Ascending aorta (tissue), 2 donors: ENCODE measurements at regions not wholly inside any gene's neighbourhood (a gene's known extent, or its start where the extent isn't known, plus 50 kb on each side); places are given as distances from the start of the nearest gene placed in this dataset.
"Not testable (repeated sequence)": the region's sequence is repeated elsewhere in the genome, so short reads cannot be mapped to it uniquely, and the experiment has no call there.

Experiments used
- DNase-seq, 2 donors: peaks; one replicate each; pipeline ENCODE4 v3.0.0-alpha.2; 2019; ENCODE audit warnings: low spot score in 2 of 2
- H3K27ac ChIP-seq, 2 donors: fragments of 200-600 bp; sonication (generic); one replicate each; pipeline ENCODE4 v1.5.1; 2016 to 2017; ENCODE audit warnings: mild to moderate bottlenecking in 1 of 2
- H3K27me3 ChIP-seq: fragments of 200-600 bp; sonication (generic); one replicate; pipeline ENCODE4 v1.5.1; 2017
- H3K36me3 ChIP-seq, 2 donors: fragments of 200-600 bp; sonication (generic); one replicate each; pipeline ENCODE4 v1.5.1; 2016
- H3K4me1 ChIP-seq, 2 donors: fragments of 200-600 bp; sonication (generic); one replicate each; pipeline ENCODE4 v1.5.1; 2016 to 2017; ENCODE audit warnings: mild to moderate bottlenecking in 1 of 2
- H3K4me3 ChIP-seq, 2 donors: fragments of 200-600 bp; sonication (generic); one replicate each; pipeline ENCODE4 v1.5.1; 2016 to 2017; ENCODE audit warnings: mild to moderate bottlenecking in 1 of 2
- H3K9me3 ChIP-seq, 2 donors: fragments of 200-600 bp; sonication (generic); one replicate each; pipeline ENCODE4 v1.5.1; 2016
- intact Hi-C: fragments of 100-400 bp; cut with DNase I; formaldehyde crosslinking; loops from one replicate; pipeline ENCODE4 v1.15.1; 2023
- TF ChIP-seq, protein P1 (sequence below), 3 experiments: fragments of 200-600 bp in 2 of 3; fragments of 450-650 bp in 1 of 3; sonication (generic) in 2 of 3; IDR thresholded peaks; one replicate each; pipeline ENCODE4 v1.5.1; 2016 to 2019; ENCODE audit warnings: antibody characterized with exemption in 3 of 3, mild to moderate bottlenecking in 1 of 3, moderate library complexity in 1 of 3

DNA sequence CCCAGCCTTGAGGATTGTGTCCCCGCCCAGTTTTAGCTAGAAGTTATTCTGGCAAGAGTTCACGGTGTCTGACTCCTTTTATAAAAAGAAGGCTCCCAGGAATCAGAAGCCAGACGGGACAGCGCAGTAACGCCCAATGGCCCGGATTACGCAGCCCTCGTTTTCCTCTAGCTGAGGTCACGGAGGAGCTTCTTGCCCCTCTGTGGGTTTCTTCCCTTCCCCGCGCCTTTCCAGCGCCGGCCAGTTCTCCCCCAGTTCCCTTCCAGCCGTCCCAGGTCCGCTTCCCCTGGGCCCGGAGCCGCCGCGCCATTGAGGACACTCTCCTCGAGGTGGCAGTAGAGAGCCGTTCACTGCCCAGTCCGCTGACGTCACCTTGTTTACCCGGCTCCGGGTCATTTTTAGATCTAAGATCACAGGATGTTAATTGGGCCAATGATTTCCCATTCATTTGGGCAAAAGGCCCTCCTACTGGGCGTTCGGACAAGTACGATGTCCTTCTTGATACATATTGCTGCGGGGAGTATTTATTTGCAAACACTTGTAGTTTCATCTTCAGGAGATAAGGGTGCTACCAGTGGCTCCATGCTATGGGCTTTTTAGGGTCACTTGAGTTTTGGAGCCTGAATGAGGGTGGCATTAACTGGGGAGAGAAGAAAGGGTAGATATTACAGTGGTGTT, 81.5 kb upstream of the PPM1B start:
- peak overlapping the region; percentile 66 to 70 for H3K27ac ChIP-seq
- no peaks in the 10 kb centered on the region for H3K27me3 ChIP-seq
- peak; percentile 49 to 92 for DNase-seq
- TF ChIP-seq, protein P1, sequence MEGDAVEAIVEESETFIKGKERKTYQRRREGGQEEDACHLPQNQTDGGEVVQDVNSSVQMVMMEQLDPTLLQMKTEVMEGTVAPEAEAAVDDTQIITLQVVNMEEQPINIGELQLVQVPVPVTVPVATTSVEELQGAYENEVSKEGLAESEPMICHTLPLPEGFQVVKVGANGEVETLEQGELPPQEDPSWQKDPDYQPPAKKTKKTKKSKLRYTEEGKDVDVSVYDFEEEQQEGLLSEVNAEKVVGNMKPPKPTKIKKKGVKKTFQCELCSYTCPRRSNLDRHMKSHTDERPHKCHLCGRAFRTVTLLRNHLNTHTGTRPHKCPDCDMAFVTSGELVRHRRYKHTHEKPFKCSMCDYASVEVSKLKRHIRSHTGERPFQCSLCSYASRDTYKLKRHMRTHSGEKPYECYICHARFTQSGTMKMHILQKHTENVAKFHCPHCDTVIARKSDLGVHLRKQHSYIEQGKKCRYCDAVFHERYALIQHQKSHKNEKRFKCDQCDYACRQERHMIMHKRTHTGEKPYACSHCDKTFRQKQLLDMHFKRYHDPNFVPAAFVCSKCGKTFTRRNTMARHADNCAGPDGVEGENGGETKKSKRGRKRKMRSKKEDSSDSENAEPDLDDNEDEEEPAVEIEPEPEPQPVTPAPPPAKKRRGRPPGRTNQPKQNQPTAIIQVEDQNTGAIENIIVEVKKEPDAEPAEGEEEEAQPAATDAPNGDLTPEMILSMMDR (IDR thresholded peaks at IDR 0.05), result peak; percentile 90 to 97 (median 96)
- peak overlapping the region; percentile 18 to 60 for H3K4me3 ChIP-seq
- no peaks in the 10 kb centered on the region for H3K36me3 ChIP-seq
- H3K9me3 ChIP-seq, result no peaks in the 10 kb centered on the region
- peaks cover 0 to 11% of the 10 kb centered on the region in 2 donors for H3K4me1 ChIP-seq
- intact Hi-C loops, result loop anchor here (1.0 to 10.0 kb wide), 4 partner anchors 81 to 278 kb away; partner anchors contain the start of genes CAMKMT, PPM1B and PREPL

DNA sequence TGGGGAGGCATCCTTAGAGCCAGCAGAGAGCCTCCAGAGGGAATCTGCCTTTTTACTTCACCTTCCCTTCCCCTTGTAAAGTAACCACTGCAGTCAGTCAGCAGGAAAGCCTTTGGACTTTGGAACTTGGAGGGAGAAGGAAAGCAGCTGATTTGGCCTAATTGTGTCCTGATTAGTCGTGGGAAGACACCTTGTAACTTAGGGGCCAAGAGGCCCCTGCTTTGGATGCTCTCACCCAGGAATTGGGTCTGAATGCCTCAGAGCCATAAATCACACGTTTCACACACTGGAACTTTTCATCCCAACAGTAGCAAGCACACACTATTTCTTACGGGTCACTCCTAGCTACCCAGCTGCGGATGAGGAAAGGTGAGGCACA, 81.0 kb upstream of the PPM1B start:
- no peaks in the 10 kb centered on the region for H3K36me3 ChIP-seq
- TF ChIP-seq, protein P1 (IDR thresholded peaks at IDR 0.05), result no peak
- DNase-seq, result no peak
- peak overlapping the region; percentile 66 to 70 for H3K27ac ChIP-seq
- H3K9me3 ChIP-seq, result no peaks in the 10 kb centered on the region
- intact Hi-C loops, result loop anchor here (1.0 to 10.0 kb wide), 4 partner anchors 81 to 277 kb away; partner anchors contain the start of genes CAMKMT, PPM1B and PREPL
- no peaks in the 10 kb centered on the region for H3K27me3 ChIP-seq
- H3K4me1 ChIP-seq, result peaks cover 0 to 11% of the 10 kb centered on the region in 2 donors
- H3K4me3 ChIP-seq, result peak overlapping the region; percentile 18 to 60

DNA sequence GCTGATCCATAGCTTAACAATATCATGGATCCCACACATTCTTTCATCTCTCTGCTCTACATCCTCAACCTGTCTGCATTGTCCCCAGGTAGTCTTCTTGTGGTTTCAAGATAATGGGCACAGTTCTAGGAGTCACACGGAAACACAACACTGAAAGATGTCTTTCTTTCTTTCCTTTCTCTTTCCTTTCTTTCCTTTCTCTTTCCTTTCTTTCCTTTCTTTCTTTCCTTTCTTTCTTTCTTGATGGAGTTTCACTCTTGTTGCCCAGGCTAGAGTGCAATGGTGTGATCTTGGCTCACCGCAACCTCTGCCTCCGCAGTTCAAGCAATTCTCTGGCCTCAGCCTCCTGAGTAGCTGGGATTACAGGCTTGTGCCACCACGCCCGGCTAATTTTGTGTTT, 76.2 kb upstream of the PPM1B start:
- H3K9me3 ChIP-seq, DNase-seq, H3K27ac ChIP-seq, intact Hi-C loops, H3K4me1 ChIP-seq, H3K36me3 ChIP-seq, H3K27me3 ChIP-seq, H3K4me3 ChIP-seq: not testable (repeated sequence)

DNA sequence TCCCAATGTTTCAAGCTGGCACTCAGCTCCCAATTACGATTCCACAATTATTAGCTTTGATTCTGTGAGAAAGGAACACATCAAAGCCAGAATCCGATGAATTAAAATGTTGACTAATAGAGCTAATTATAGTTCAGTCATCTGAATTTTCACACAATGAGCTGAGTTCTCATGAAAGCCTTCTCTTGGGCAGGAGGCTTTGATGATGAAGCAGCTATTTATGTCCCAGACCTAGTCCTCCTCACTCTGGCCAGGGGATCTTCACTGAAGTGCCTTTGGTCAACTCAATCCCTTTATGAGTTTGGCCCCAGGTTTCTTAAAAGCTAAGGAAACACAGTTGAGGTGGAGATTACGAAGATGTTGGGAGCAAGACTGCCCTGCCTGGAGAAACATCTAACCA, 74.7 kb upstream of the PPM1B start:
- H3K9me3 ChIP-seq, result no peaks in the 10 kb centered on the region
- intact Hi-C loops, result no loop called here
- H3K27ac ChIP-seq, result no peak overlapping the region
- H3K27me3 ChIP-seq, result no peaks in the 10 kb centered on the region
- no peaks in the 10 kb centered on the region for H3K36me3 ChIP-seq
- H3K4me3 ChIP-seq, result no peak overlapping the region
- TF ChIP-seq, protein P1 (IDR thresholded peaks at IDR 0.05), result no peak
- no peak for DNase-seq
- H3K4me1 ChIP-seq, result no peaks in the 10 kb centered on the region

DNA sequence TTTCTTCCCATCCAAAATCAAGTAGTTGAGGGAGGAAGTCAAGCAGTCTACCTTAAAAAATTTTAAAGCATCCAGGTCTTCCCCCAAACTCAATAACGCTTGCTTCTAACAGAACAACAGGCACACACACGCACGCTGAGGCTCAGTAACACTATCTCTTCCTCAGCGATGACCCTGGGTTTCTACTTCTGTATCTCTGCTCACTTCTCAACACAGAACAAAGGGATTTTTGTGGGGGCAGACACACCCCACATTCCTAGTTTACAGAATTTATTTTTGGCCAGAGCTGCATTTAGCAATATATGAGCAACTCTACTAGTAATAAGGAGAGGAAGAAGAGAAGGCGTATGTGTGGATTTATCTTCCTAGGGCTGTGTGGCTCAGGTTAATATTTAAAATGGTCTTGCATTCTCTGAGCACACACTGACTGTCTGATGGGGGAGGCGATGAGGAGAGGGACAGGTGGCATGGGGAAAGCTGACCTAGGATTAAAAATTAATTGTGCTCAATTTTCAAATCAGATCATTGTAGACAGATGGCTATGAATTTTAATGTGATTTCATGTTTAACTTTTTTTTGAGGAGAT, 71.3 kb upstream of the PPM1B start:
- Histone ChIP-seq H3K4me1 (no peaks in the 10 kb centered on the region), H3K27me3 (no peaks in the 10 kb centered on the region), H3K27ac (no peak overlapping the region), H3K36me3 (no peaks in the 10 kb centered on the region), H3K9me3 (no peaks in the 10 kb centered on the region), H3K4me3 (no peak overlapping the region)
- intact Hi-C loops, result no loop called here
- TF ChIP-seq, protein P1 (IDR thresholded peaks at IDR 0.05), result no peak
- DNase-seq, result no peak

DNA sequence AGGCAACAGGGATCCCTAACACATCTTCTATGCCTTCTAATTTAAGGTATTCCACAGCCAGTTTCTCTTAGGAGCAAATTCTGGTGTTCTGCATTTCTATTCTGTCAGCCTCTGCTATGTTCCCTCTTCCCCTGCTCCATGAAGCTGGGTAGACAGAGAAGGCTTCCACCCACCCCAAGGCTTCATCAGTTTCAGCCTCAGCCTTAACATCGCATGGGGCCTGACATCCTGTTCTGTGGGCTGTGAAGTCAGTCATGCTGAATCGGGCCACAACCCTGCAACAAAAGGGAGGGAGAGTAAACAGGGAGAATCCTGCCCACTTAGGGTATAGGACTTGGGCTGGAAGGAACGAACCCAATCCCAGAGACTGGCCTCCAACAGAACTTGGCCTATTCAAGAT, 70.6 kb upstream of the PPM1B start:
- Histone ChIP-seq H3K4me1 (no peaks in the 10 kb centered on the region), H3K36me3 (no peaks in the 10 kb centered on the region), H3K9me3 (no peaks in the 10 kb centered on the region), H3K27me3 (no peaks in the 10 kb centered on the region), H3K27ac (no peak overlapping the region), H3K4me3 (no peak overlapping the region)
- TF ChIP-seq, protein P1 (IDR thresholded peaks at IDR 0.05), result no peak
- DNase-seq, result no peak
- intact Hi-C loops, result no loop called here
